HG03460 (cell line): ENCODE measurements at regions not wholly inside any gene's neighbourhood (a gene's known extent, or its start where the extent isn't known, plus 50 kb on each side); places are given as distances from the start of the nearest gene placed in this dataset.

Source experiments
- ATAC-seq: cut with Tn5 transposase; IDR thresholded peaks from one replicate; pipeline ENCODE4 v1.9.1; 2021; ENCODE audit not compliant: unreplicated experiment

DNA sequence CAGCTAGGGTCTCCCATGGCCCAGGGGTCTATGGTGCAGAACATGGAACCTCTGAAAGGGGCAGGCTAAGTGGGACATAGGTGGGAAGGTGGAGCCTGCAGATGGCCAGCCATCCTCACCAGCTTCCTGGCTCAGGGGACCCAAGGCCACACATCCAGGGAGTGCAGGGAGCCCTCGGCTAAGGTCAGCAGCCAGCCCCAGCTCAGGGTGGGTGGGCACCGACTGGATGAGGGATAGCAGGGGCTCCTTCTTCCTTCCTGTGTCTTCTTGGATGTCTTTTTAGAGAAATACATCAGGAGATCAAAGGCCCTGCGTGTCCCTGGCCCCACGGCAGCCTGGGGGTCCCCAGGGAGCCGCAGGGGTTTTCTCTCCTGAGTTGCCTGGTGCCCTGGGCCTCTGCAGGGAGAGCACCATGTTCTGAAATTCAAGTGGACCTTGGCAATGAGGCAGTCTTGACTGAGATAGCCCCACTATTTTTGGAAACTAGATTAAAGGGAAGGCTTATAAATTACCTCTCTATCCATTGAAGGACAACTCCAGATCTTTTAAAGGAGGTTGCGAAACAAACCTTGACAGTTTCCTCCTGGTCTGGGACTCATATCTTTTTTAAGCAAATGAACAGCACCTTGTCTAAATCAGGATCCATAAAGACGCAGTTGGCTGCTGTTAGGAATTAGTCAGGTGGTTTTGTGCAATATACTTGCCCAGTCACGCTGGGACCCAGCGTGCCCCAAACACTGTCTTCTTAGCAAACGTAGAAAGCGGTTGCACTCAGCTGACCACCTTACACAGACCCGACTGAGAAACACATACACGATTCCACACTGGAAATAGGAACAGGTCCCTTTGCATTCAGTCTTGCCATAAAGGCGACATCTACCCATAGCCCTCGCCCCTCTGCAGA, 242.3 kb downstream of the TOMM20 start:
- ATAC-seq, result no peak

DNA sequence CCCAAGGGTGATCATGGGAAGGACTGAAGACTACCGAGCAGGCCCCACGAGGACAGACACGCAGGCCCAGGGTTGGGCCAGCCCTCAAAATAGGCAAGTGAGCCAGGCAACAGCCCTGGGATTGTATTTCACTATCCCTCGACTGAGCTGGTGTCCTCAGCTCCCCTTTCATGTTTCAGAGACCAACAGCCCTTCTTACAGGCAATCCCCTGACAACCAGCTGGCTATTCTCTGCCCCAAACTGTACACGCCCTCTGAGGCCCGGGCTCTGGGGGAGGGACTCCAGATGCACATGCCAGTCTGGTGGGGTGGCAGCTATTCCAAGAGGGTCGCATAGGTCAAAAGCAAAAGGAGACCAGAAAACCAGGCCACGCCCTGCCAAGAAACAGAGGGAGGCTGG, 243.0 kb downstream of the TOMM20 start:
- no peak for ATAC-seq

DNA sequence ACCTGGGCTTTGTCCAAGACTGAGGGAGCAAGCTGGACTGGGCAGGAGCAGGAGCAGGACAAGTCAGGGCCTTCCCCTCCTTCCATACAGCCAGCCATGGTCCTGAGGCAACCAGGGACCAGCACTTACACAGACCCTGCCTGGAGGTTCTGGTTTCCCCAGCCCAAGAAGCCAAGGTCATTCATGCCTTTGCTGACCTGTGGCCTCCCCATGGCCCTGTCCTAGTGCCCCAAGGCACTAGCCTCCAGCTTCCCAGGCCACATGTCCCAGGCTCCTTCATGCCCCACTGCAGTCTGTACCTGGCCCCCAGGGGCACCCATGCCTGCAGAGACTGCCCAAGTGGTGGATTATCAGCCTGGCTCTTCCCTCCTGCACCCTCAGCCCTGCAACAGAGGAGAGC, 243.9 kb downstream of the TOMM20 start:
- no peak for ATAC-seq

DNA sequence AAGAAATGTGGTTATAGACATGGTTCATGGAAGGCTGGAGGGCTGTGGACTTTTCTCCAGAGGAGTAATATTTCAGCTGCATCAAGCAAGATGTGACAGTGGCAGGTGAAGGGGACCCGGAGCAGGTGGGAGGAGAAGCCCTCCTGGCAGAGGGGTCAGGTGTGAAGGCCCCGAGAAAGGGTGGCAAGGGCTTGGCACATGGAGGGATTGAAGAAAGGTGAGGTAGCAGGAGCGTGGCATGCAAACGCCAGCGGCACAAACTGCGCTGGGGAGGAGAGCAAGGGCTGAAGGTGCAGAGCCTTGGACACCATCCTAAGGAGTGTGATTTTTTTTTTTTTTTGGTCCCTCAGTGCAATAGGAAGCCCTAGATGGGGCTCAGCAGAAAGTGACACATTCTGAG, 244.6 kb downstream of the TOMM20 start:
- ATAC-seq, result no peak

- no peak for ATAC-seq
Measured at GRCh38 chr1:234882898-234883297, 245.7 kb downstream of the TOMM20 start.

GRCh38 chr1:234881893-234882771, 246.5 kb downstream of the TOMM20 start:
- peak; percentile 78 for ATAC-seq

- no peak for ATAC-seq
Measured at GRCh38 chr1:234879147-234880080, 249.2 kb downstream of the TOMM20 start.

GRCh38 chr1:234878288-234878687, 250.3 kb downstream of the TOMM20 start:
- no peak for ATAC-seq

DNA sequence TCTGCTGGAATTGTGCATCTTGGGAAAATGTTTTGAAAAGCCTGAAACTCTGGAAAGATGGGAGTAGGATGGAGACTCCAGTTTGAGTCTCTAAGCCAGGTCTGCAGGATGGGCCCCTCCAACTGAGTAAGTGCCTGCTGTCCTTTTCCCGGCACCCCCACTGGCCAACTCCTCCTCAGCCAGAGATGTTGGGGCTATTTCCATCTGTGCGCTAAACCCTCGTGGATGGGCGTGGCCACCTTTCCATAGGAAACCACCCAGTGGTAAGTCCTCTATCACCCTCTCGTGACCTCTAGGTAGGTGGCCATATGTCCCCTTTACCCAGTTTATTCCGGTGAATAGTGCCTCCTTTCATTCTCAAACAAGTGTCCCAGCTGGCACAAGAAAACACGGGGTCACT, 250.9 kb downstream of the TOMM20 start:
- ATAC-seq, result no peak

GRCh38 chr1:234875953-234876855, 252.4 kb downstream of the TOMM20 start:
- ATAC-seq, result no peak

DNA sequence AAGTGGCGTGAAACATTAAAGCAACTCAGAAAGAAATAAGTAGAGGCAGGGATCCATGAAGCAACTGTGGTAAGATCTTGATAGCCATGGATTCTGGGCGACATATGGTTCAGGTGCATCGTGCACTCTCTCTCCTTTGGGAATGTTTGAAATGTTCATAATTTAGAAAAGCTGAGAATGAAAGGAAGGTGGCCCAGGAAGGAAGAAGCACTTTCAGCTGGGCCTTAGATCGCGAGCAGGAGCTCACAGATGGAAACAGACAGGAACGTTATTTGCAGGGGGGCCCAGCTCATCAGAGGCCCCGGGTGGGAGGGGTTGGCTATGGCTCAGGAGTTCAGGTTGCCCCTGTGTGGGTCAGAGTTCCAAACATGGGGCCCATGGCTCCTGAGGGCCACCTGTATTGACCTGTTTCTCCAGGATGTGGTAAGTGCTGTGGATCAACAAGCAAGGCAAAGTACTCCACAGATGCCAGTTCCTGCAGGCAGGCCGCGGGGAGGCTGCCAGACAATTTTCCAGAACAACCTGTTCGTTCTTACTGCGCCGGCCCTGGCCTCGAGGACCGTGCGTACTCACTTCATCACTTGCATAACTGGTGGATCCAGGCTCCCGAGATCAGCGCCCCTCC, 253.2 kb downstream of the TOMM20 start:
- no peak for ATAC-seq

- ATAC-seq, result no peak
Measured at GRCh38 chr1:234874291-234875288, 254.0 kb downstream of the TOMM20 start.

DNA sequence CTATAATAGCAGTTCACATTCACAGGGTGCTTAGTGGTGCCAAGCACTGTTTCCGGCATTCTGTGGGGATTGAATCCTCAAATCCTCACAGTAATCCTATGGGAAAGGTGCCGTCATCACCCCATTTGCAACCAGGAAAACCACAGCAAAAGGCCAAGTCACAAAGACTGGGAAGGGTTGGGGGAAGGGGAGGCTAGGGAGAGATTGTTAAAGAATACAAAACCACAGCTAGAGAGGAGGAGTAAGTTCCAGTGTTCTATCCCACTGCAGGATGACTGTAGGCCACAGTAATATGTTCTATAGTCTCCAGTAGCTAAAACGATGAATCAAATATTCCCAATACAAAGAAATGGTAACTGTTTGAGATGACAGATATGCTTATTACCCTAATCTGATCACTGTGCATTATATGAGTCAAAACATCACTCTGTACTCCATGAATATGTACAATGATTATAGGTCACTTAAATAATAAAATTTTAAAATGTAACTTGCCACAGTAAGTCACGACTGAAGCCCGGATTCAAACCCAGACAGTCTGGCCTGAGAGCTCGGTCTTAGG, 256.8 kb downstream of the TOMM20 start:
- ATAC-seq, result no peak

DNA sequence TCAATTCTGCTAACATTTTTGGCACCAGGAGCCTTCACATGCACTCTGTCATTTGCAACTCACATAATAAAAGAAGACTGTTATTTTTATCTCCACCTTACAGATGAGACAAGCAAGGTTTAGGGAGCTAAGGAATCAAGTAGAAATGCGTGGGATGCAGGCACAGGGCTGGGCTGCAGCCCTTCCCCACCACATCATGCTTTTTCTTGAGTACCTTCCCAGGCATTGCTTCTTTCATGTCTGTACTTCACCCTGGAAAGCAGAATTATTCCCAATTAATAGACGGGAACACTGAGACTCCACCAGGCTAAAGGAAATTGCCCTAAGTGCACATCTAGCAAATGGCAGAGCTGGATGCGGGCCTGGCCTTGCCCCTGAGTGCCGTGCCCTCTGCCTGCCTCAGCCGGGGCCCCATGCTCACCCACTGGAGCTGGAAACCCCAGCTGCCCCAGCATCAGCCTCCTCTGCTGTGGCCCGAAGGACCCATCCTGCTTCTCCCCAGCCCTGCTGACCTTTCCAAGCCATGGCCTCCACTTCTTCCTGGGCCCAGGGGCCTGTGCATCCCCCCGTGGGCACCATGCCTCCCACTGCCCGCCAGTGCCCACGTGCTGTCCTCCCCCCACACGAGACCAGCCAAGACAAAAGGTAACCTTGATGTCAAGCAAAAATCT, 257.5 kb downstream of the TOMM20 start:
- no peak for ATAC-seq

GRCh38 chr1:234870020-234870981, 258.3 kb downstream of the TOMM20 start:
- no peak for ATAC-seq
